GM20000 (cell line): ENCODE measurements at regions not wholly inside any gene's neighbourhood (a gene's known extent, or its start where the extent isn't known, plus 50 kb on each side); places are given as distances from the start of the nearest gene placed in this dataset.

Experiments
- DNase-seq: peaks from one replicate; pipeline ENCODE4 v3.0.0; 2012; ENCODE audit warnings: low spot score
- TF ChIP-seq, protein P1 (sequence below): IDR thresholded peaks from 2 replicates; pipeline ENCODE4 v1.5.1; 2012; ENCODE audit warnings: mild to moderate bottlenecking, control low read depth; ENCODE audit errors: extremely low read depth, missing control alignments

- TF ChIP-seq, protein P1, sequence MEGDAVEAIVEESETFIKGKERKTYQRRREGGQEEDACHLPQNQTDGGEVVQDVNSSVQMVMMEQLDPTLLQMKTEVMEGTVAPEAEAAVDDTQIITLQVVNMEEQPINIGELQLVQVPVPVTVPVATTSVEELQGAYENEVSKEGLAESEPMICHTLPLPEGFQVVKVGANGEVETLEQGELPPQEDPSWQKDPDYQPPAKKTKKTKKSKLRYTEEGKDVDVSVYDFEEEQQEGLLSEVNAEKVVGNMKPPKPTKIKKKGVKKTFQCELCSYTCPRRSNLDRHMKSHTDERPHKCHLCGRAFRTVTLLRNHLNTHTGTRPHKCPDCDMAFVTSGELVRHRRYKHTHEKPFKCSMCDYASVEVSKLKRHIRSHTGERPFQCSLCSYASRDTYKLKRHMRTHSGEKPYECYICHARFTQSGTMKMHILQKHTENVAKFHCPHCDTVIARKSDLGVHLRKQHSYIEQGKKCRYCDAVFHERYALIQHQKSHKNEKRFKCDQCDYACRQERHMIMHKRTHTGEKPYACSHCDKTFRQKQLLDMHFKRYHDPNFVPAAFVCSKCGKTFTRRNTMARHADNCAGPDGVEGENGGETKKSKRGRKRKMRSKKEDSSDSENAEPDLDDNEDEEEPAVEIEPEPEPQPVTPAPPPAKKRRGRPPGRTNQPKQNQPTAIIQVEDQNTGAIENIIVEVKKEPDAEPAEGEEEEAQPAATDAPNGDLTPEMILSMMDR = no peak
- DNase-seq = no peak
These were observed 549.3 kb downstream of the ARAP2 start for GRCh38 chr4:35695003-35695402.

- no peak for DNase-seq
- TF ChIP-seq, protein P1 = no peak
These were observed 548.9 kb downstream of the ARAP2 start for GRCh38 chr4:35695421-35695820.

GRCh38 chr4:35697210-35697736 lies 547.0 kb downstream of the ARAP2 start:
- DNase-seq = no peak
- TF ChIP-seq, protein P1 = no peak

GRCh38 chr4:35700663-35701062 lies 543.7 kb downstream of the ARAP2 start:
- TF ChIP-seq, protein P1 = no peak
- DNase-seq = no peak

GRCh38 chr4:35709080-35709479 lies 535.2 kb downstream of the ARAP2 start:
- DNase-seq = no peak
- TF ChIP-seq, protein P1 = no peak

DNA sequence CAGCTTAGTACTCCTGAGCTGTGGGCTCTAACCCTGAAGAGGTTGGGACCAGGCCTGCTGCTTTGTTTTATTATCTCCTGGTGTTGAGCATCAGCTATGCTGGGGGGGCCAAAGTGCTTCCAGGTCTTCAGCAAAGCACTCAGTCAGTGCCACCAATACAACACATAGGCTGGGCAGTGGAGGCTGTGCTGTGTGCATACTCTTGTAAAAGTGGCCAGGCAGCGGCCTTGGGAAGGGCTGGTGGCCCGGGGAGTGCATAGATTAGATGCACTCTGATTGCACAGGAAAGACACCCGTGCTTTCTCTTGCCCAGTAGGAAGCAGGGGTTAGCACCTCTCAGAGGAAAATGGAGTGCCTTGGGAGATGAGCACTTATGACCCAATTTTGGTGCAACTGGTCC lies 534.0 kb downstream of the ARAP2 start:
- DNase-seq = no peak
- TF ChIP-seq, protein P1 = no peak

DNA sequence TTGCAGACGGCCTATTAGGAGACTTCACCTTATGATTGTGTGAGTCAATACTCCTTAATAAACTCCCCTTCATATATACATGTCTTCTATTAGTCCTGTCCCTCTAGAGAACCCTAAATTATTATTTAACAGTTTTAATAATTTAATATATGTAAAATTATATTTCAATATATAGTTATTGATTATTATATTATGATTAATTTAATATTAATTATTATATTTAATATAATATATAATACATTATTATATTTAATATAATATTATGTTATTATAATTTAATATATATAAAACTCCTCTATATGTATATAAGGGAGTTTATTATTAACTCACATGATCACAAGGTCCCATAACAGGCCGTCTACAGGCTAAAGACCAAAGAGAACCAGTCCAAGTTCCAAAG lies 533.2 kb downstream of the ARAP2 start:
- TF ChIP-seq, protein P1 = no peak
- DNase-seq = no peak
